GM19035 (cell line): ENCODE measurements at regions not wholly inside any gene's neighbourhood (a gene's known extent, or its start where the extent isn't known, plus 50 kb on each side); places are given as distances from the start of the nearest gene placed in this dataset.
"Not testable (repeated sequence)": the region's sequence is repeated elsewhere in the genome, so short reads cannot be mapped to it uniquely, and the experiment has no call there.

Experiments used
- ATAC-seq: cut with Tn5 transposase; IDR thresholded peaks from one replicate; pipeline ENCODE4 v1.9.1; 2021; ENCODE audit not compliant: unreplicated experiment

GRCh38 chr5:124203303-124203702 lies 543.1 kb downstream of the ZNF608 start:
- ATAC-seq = no peak

DNA sequence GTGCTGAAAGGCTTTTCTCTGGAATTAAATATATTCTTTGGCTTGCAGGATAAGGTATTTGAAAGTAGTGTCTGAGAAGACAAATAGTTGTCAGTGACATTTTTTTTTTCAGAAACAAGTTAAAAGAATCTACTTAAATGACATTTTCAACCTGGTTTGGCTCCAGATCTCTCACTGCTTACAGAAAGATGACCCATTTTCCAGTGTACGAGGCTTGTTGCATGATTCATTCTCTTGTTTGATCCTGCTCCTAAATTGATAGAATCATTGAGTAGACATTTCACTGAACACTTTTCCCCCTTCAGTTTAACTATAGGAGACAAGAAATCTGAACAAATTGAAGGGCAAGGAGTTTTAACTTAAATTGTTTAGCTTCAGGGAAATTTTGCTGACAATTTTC lies 546.1 kb downstream of the ZNF608 start:
- no peak for ATAC-seq

- ATAC-seq = no peak
These were observed 546.5 kb downstream of the ZNF608 start for GRCh38 chr5:124199893-124200292.

DNA sequence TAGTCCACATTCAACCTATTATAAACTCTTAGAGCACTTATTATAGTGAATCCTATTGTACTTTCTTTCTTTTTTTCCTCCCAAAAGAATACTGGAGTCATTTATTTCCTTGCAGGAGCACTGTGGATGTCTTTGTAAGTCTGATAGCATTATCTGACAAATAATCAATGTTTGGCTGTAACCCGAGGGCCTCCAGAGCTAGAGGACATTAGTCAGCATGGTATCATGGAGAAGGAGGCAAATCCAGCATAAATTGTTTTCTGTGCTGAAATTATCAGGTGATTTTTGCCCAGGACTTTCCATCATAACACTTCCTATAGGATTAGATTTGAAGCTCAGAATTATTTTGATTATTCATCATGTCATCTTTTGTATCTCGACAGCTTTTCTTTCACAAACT lies 551.0 kb downstream of the ZNF608 start:
- ATAC-seq = no peak

GRCh38 chr5:124194282-124194681 lies 552.2 kb downstream of the ZNF608 start:
- ATAC-seq = no peak

DNA sequence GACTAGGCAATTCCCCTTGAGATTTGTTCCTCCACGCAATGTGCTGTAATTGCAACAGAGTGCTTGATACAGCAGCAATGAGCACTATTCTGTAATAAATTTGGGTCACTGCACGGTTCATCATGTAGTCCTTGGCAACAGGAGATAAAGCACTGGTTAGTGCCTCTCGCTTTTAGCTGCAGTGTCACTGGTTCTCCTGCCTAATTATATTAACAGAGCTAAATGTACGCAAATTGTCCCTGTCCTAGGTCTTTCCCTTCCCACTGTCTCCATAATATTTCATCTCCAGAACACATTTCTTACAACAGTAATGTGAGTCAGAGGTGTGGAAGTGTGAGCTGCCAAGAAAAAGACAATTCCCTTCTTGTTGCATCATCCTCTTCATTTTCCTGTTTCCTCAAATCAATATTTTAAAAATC lies 553.1 kb downstream of the ZNF608 start:
- no peak for ATAC-seq

- ATAC-seq = no peak
These were observed 553.7 kb downstream of the ZNF608 start for GRCh38 chr5:124192716-124193115.

DNA sequence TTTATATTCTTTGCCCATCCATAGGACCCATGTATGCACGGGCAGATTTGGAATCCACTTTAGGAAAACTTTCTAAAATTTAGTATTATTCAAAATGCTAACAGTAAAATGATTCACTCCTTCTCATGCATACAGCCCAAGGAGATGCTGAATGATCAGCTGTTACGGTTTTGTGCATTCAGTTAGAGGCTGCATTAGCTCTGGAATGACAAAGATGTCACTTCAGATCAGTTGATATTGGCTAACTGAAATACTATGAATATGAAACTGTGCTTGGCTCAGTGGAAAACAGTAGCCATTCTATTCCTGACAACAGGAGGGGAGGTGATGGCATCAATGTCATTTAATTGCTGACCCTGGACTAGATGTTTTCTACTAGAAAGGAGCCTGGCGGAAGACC lies 560.7 kb downstream of the ZNF608 start:
- no peak for ATAC-seq

DNA sequence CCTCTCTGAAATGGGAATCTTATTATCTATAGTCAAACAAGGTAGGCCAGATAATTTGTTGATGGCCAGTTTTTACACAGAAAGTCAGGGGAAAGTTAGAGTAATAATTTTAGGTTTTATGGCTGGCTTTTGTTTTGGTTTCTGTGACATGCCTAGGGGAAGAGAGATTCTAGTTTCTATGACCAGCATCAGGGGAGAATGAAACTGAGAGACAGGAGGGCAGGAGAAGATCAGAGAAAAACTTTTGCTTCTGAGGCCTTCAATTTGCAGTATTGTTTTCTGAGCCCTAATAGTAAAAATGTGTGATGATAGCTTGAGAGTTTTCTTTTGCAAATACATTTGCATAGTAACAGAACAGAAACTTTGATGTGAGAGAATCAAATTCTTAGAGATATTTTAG lies 564.3 kb downstream of the ZNF608 start:
- ATAC-seq = no peak

- no peak for ATAC-seq
These were observed 565.5 kb downstream of the ZNF608 start for GRCh38 chr5:124180875-124181461.

DNA sequence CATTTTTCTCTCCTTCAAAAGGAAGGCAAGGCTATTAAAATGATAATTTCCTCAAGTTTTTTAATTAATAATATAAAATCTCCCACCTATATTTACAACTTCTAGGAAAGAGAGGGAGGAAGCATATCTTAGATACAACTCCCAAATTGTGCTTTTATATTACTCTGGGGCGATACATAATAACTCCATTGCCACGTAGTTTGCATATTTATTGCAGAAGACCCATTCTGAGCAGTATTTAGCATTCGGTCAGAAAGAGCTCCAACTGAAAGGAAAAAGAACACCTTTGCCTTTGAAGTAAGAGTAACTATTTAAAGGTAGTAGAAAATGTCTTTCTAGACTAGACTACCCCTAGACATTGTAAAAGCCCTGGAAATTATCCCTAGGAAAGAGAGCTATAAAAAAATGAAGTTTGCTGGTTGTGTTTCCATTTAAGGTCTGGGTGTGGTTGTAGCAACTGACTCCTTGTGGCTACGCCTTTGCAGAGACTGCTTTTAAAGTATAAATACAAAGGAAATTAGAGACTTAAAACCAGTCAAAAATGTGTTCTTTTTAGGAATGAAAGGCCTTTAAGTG lies 566.1 kb downstream of the ZNF608 start:
- no peak for ATAC-seq

DNA sequence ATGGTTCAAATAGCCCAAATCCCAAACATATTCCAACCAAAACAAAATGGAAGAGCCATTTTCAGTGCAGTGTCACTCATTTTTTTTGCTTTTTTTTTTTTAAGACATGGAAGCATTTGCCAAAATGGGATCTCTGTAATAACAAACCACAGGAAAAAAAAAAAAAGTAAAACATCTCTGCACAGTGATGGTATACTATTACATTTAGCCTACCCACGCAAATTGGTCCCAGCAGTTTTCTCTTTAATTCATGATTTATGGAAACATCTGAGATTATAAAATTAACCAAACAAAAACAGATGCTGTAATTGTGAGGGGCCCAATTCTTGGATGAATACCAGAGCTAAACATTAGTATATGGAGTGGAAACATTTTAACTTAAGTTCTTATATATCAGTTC lies 566.6 kb downstream of the ZNF608 start:
- ATAC-seq = no peak

- ATAC-seq = no peak
These were observed 568.4 kb downstream of the ZNF608 start for GRCh38 chr5:124178050-124178449.

DNA sequence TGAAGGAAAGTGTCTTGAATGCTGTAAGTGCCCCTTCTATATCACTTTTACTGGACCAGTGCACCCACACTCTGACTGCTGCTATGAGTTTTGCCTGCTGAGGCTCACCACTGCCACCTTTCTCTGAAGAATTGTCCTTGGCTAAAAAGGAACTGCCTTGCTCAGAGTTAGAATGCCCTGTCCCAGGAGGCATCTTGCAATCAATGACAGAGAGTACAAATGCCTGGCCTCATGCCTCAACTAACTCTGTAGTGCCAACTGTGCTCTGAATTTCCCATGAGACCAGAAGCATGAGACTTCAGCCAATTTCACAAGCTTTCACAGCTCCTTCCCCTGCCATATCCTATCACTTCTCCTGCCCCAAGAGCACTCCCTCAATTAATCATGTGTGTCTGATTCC lies 569.7 kb downstream of the ZNF608 start:
- ATAC-seq = no peak

DNA sequence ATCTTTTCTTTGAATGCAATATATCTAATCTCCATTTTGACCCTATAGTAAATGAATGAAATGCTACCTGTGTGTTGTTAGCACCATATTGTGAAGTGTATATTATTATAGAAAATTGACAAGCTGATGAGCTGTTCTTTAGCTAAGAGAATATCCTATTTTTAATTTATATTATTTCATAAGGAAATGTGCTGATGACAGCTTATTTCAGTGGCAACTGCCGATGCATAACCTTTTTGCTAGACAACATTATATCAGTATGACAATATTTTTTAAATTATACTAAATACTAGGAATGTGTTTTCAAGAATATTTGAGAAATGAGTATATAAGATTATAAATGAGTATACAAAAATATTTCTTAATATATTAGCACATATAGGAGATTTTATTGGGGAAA lies 573.1 kb downstream of the ZNF608 start:
- no peak for ATAC-seq

DNA sequence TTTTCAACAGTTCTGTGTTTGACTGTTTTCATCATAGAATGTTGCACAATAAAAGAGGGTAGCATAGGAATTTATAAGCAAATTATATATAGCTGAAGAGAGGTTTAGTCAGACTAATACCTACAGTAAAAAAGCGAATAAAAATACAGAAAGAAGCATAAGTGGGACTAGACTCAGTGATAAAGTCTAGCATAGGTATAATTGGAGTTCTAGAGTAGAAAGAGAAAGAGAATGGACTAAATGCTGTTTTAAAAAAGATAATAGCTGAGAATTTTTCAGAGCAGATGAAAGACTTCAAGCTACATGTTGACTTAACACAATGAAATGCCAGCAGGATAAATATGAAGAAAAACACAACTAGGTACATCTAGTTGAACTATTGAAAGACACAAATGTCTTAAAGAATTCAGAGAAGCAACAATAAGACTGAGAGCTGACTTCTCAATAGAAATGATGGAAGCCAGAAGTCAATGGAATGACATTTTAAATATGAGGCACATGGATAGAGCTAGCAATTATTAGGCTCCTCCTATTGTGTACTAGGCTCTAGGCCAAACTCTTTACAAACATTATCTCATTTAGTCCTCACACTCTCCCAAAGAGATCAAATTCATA lies 573.9 kb downstream of the ZNF608 start:
- ATAC-seq = no peak

- not testable (repeated sequence) for ATAC-seq
These were observed 578.3 kb downstream of the ZNF608 start for GRCh38 chr5:124168093-124168492.

DNA sequence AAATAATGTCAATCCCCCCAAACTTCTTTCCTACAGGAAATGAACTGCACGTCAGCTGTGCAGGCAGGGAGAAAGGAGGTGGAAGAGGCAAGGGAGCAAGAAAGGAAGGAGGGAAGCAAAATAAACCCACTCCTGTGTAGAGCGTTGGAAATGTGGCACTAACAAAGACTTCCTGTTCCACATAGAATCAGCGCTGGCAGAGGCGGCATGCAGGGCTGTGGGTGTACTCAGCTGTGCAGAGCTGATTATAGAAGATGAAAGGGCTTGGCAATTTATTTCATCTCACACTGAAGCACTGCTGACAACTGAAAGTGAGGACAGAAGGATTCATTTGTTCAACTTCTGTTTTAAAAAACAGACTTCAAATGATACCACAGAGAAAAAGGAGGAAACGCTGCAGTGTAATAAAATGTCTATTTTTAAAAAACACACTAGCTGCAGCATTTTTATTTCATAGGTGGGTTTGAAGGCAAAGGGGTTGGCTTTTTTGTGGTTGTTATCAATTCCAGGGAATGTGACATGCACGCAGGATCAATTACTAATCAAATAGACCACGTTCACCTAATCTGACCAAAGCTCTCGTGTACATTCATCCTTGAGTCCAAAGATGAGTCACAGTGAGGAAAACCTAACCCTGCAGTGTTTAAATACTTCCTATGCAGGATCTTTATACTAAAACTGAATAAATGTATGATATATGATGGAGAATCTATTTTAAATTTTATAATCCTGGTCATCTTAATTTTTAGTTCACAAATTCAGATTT lies 583.5 kb downstream of the ZNF608 start:
- ATAC-seq = no peak

DNA sequence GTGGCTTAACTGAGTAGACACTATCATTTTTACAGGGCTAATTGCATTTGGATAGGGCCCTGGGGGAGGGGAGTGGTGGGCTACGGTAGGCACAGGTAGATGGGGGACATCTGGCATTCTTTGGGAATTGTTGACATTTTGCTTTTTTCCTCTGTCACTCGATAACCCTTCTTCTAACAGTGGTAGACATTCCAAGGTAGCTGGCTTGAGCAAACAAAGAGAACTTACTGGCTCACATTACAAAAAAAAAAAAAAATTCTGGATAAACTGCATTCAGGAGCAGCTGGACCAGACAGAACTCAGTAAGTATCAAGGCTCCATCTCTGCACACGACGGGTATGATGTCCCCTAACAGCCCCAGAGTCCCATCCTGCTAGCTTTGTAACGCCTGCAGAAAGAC lies 585.2 kb downstream of the ZNF608 start:
- no peak for ATAC-seq

DNA sequence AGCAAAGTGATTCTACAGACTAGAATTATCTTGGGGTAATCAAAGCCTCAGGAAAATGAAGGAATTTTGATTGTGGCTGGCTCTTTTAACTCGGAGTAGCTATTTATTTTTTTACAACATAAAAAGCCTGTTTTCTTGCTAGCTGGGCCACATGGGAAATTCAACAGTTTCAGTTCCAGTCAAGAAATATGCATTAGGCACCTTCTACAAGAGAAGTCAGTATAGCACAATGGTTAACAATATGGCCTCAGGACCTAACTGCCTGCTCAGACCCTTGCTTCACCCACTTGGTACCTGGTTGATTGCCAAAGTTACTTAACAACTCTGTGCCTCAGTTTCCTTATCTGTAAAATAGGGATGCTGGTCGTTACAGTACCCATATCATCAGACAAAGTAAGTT lies 586.2 kb downstream of the ZNF608 start:
- no peak for ATAC-seq

- peak; percentile 74 for ATAC-seq
These were observed 589.1 kb downstream of the ZNF608 start for GRCh38 chr5:124157320-124157719.

GRCh38 chr5:124156415-124156996 lies 589.9 kb downstream of the ZNF608 start:
- no peak for ATAC-seq
